ENCODE measurements at regions not wholly inside any gene's neighbourhood (a gene's known extent, or its start where the extent isn't known, plus 50 kb on each side); places are given as distances from the start of the nearest gene placed in this dataset.
"Not testable (repeated sequence)": the region's sequence is repeated elsewhere in the genome, so short reads cannot be mapped to it uniquely, and the experiment has no call there.

- H3K4me3 Mint-ChIP-seq (ENCODE audit: unreplicated experiment): no peak overlapping the region
- H3K9me3 Mint-ChIP-seq (ENCODE audit: low read depth): peaks cover 17% of the 10 kb centered on the region
- H3K36me3 Mint-ChIP-seq (ENCODE audit: low read depth): no peaks in the 10 kb centered on the region
- TF ChIP-seq, protein P1, sequence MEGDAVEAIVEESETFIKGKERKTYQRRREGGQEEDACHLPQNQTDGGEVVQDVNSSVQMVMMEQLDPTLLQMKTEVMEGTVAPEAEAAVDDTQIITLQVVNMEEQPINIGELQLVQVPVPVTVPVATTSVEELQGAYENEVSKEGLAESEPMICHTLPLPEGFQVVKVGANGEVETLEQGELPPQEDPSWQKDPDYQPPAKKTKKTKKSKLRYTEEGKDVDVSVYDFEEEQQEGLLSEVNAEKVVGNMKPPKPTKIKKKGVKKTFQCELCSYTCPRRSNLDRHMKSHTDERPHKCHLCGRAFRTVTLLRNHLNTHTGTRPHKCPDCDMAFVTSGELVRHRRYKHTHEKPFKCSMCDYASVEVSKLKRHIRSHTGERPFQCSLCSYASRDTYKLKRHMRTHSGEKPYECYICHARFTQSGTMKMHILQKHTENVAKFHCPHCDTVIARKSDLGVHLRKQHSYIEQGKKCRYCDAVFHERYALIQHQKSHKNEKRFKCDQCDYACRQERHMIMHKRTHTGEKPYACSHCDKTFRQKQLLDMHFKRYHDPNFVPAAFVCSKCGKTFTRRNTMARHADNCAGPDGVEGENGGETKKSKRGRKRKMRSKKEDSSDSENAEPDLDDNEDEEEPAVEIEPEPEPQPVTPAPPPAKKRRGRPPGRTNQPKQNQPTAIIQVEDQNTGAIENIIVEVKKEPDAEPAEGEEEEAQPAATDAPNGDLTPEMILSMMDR (IDR thresholded peaks at IDR 0.05): no peak
- no peak overlapping the region for H3K27ac Mint-ChIP-seq (ENCODE audit: unreplicated experiment)
- DNase-seq (ENCODE audit: low spot score): no peak
- no peaks in the 10 kb centered on the region for H3K4me1 Mint-ChIP-seq (ENCODE audit: low read depth)
- H3K27me3 Mint-ChIP-seq (ENCODE audit: low read depth): no peaks in the 10 kb centered on the region
Observed at GRCh38 chr6:165146456-165146855, 162.9 kb downstream of the C6orf118 start.

GRCh38 chr6:165135889-165136288 lies 173.5 kb downstream of the C6orf118 start:
- no peak for DNase-seq (ENCODE audit: low spot score)
- Mint-ChIP-seq H3K36me3 (ENCODE audit: low read depth) (peaks cover 2% of the 10 kb centered on the region), H3K4me1 (ENCODE audit: low read depth) (no peaks in the 10 kb centered on the region), H3K9me3 (ENCODE audit: low read depth) (peaks cover 35% of the 10 kb centered on the region), H3K27me3 (ENCODE audit: low read depth) (no peaks in the 10 kb centered on the region), H3K27ac (ENCODE audit: unreplicated experiment) (no peak overlapping the region), H3K4me3 (ENCODE audit: unreplicated experiment) (no peak overlapping the region)
- TF ChIP-seq, protein P1 (IDR thresholded peaks at IDR 0.05): no peak

GRCh38 chr6:165129086-165129485 lies 180.3 kb downstream of the C6orf118 start:
- H3K27me3 Mint-ChIP-seq (ENCODE audit: low read depth): no peaks in the 10 kb centered on the region
- no peaks in the 10 kb centered on the region for H3K36me3 Mint-ChIP-seq (ENCODE audit: low read depth)
- H3K4me1 Mint-ChIP-seq (ENCODE audit: low read depth): no peaks in the 10 kb centered on the region
- no peak for DNase-seq (ENCODE audit: low spot score)
- H3K9me3 Mint-ChIP-seq (ENCODE audit: low read depth): peaks cover 6% of the 10 kb centered on the region
- TF ChIP-seq, protein P1 (IDR thresholded peaks at IDR 0.05): no peak
- H3K4me3 Mint-ChIP-seq (ENCODE audit: unreplicated experiment): no peak overlapping the region
- no peak overlapping the region for H3K27ac Mint-ChIP-seq (ENCODE audit: unreplicated experiment)

DNA sequence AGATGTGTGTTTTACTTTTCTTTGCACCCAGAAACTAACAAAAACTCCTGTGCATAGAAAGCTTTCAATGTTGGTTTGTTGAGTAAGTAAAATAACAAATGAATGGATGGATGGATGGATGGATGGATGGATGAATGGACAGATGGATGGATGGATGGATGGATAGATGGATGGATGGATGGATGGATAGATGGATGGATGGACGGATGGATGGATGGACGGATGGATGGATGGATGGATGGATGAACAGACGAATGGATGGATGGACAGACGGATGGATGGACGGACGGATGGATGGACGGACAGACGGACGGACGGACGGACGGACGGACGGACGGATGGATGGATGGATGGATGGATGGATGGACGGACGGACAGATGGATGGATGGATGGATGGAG lies 181.7 kb downstream of the C6orf118 start:
- not testable (repeated sequence) for DNase-seq (ENCODE audit: low spot score); H3K27ac Mint-ChIP-seq (ENCODE audit: unreplicated experiment); H3K27me3 Mint-ChIP-seq (ENCODE audit: low read depth); H3K4me3 Mint-ChIP-seq (ENCODE audit: unreplicated experiment); H3K9me3 Mint-ChIP-seq (ENCODE audit: low read depth); H3K4me1 Mint-ChIP-seq (ENCODE audit: low read depth); H3K36me3 Mint-ChIP-seq (ENCODE audit: low read depth)

- not testable (repeated sequence) for H3K27me3 Mint-ChIP-seq (ENCODE audit: low read depth); H3K27ac Mint-ChIP-seq (ENCODE audit: unreplicated experiment); H3K4me1 Mint-ChIP-seq (ENCODE audit: low read depth); H3K4me3 Mint-ChIP-seq (ENCODE audit: unreplicated experiment); H3K36me3 Mint-ChIP-seq (ENCODE audit: low read depth); DNase-seq (ENCODE audit: low spot score)
- peaks cover 10% of the 10 kb centered on the region for H3K9me3 Mint-ChIP-seq (ENCODE audit: low read depth)
Observed at GRCh38 chr6:165124681-165125080, 184.7 kb downstream of the C6orf118 start.

DNA sequence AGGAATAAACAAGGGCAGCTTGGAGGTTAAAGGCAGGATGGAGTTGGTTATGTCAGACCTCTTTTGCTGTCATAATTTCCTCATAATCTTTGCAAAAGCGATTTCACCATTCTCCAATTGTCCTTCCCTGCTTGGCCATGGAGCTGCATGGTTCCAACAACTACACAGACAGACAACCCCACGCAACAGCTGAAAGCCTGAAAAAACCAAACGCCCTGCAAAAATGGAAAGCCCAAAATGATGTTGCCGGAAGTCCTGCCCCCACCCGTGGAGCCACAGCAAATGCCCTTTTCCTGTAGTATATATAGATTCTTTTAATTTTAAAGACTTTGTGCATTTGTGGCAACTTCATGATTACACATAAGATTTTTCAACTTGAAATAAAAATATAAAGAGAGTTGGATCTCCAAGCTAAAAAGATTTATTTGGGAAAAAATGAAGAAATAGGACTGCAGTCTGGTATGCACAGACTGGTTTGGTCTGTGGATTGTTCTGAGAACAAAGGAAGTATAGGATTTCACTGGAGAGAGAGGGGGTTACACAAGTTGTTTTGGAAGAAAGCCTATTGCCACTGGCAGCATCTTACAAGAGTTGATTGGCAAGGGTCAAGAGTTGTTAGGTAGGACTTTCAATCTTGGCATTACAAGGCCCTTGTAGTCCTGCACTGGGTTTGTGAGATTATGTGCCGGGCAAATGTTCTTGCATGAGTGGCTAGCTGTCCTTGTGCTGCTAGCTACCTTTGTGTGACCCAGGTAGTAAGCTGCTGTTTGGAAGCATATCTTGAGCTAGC lies 190.0 kb downstream of the C6orf118 start:
- DNase-seq (ENCODE audit: low spot score): no peak
- Mint-ChIP-seq H3K4me3 (ENCODE audit: unreplicated experiment) (no peak overlapping the region), H3K27me3 (ENCODE audit: low read depth) (no peaks in the 10 kb centered on the region), H3K9me3 (ENCODE audit: low read depth) (peaks cover 15% of the 10 kb centered on the region), H3K4me1 (ENCODE audit: low read depth) (no peaks in the 10 kb centered on the region), H3K27ac (ENCODE audit: unreplicated experiment) (no peak overlapping the region), H3K36me3 (ENCODE audit: low read depth) (no peaks in the 10 kb centered on the region)
- TF ChIP-seq, protein P1 (IDR thresholded peaks at IDR 0.05): no peak
